ENCODE measurements at regions not wholly inside any gene's neighbourhood (a gene's known extent, or its start where the extent isn't known, plus 50 kb on each side); places are given as distances from the start of the nearest gene placed in this dataset.

DNA sequence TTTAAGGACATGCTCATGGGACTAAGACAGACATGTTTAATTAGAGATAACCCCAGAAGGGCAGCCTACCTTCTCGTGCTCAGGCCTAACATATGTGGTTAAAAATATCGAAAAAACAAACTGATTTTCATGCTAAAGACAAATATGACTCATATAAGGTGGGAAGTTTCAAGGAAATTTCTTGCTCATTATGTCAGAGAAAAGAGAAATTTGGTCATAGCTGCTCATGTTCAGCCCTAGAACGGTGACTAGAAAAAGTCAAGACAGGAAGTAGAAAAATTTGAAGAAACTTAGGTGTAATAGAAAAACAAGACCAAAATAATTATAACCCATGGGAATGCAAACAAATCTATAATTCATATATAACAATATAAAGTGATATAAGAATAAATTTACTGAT, 120.6 kb downstream of the PRDM9 start:
- H4K20me1 ChIP-seq (ENCODE audit: control insufficient read depth, extremely low read depth, insufficient read depth, low read length), result no peaks in the 10 kb centered on the region
- DNase-seq (ENCODE audit: low read depth in 2 of 2), result no peak
- no peaks in the 10 kb centered on the region for H3K4me1 ChIP-seq (ENCODE audit: control insufficient read depth, extremely low read depth, insufficient read depth, low read length)
- no peaks in the 10 kb centered on the region for H3K27me3 ChIP-seq (ENCODE audit: control insufficient read depth, insufficient read depth, low read length)
- no peak overlapping the region for H3K4me2 ChIP-seq (ENCODE audit: extremely low read depth, insufficient read depth, low read length)
- no peak overlapping the region for H3K4me3 ChIP-seq (replicated peaks in 1 of 4; ENCODE audit: control extremely low read depth in 1 of 4, insufficient read depth in 1 of 4, low read depth in 3 of 4, low read length in 4 of 4)
- TF ChIP-seq, protein P1, sequence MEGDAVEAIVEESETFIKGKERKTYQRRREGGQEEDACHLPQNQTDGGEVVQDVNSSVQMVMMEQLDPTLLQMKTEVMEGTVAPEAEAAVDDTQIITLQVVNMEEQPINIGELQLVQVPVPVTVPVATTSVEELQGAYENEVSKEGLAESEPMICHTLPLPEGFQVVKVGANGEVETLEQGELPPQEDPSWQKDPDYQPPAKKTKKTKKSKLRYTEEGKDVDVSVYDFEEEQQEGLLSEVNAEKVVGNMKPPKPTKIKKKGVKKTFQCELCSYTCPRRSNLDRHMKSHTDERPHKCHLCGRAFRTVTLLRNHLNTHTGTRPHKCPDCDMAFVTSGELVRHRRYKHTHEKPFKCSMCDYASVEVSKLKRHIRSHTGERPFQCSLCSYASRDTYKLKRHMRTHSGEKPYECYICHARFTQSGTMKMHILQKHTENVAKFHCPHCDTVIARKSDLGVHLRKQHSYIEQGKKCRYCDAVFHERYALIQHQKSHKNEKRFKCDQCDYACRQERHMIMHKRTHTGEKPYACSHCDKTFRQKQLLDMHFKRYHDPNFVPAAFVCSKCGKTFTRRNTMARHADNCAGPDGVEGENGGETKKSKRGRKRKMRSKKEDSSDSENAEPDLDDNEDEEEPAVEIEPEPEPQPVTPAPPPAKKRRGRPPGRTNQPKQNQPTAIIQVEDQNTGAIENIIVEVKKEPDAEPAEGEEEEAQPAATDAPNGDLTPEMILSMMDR (conservative IDR thresholded peaks at IDR 0.05 in 1 of 2, IDR thresholded peaks at IDR 0.05 in 1 of 2; ENCODE audit: low read depth in 1 of 2, low read length in 2 of 2), result no peak
- no peak for TF ChIP-seq EZH2 (IDR thresholded peaks at IDR 0.05; ENCODE audit: low read length, missing control alignments)
- H3K9me3 ChIP-seq (ENCODE audit: control insufficient read depth, insufficient read depth, low read depth, low read length), result no peaks in the 10 kb centered on the region
- H3K79me2 ChIP-seq (ENCODE audit: control insufficient read depth, insufficient read depth, low read length), result no peaks in the 10 kb centered on the region
- no peak overlapping the region for H3K9ac ChIP-seq (ENCODE audit: insufficient read depth, low read length)
- no peak overlapping the region for H3K27ac ChIP-seq (ENCODE audit: insufficient read depth, low read length)
- H3K36me3 ChIP-seq (ENCODE audit: control insufficient read depth, insufficient read depth, low read length), result no peaks in the 10 kb centered on the region
- H2AFZ ChIP-seq (ENCODE audit: low read length), result no peak overlapping the region

DNA sequence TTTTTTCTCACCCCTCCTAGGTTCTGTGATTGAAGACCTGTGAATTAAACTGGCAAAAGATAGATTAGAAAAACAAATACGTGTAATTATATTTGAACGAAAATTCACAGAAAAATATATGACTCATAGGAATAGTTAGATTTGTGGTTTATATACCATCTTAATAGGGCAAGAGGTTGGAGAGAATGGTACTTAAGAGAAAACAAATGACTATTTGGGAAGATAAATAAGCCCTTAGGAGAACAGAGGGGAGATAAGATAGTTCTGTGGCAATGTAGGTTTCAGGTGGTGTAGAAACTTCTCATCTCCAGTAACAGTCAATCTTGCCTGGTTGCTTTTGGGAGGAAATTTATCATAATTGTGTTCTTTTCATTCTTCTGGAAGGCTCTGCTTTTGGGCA, 122.0 kb downstream of the PRDM9 start:
- TF ChIP-seq EZH2 (IDR thresholded peaks at IDR 0.05; ENCODE audit: low read length, missing control alignments), result no peak
- TF ChIP-seq, protein P1 (conservative IDR thresholded peaks at IDR 0.05 in 1 of 2, IDR thresholded peaks at IDR 0.05 in 1 of 2; ENCODE audit: low read depth in 1 of 2, low read length in 2 of 2), result no peak
- DNase-seq (ENCODE audit: low read depth in 2 of 2), result no peak
- no peaks in the 10 kb centered on the region for H3K27me3 ChIP-seq (ENCODE audit: control insufficient read depth, insufficient read depth, low read length)
- no peaks in the 10 kb centered on the region for H3K9me3 ChIP-seq (ENCODE audit: control insufficient read depth, insufficient read depth, low read depth, low read length)
- no peak overlapping the region for H3K4me2 ChIP-seq (ENCODE audit: extremely low read depth, insufficient read depth, low read length)
- no peak overlapping the region for H3K27ac ChIP-seq (ENCODE audit: insufficient read depth, low read length)
- no peaks in the 10 kb centered on the region for H3K4me1 ChIP-seq (ENCODE audit: control insufficient read depth, extremely low read depth, insufficient read depth, low read length)
- H3K9ac ChIP-seq (ENCODE audit: insufficient read depth, low read length), result no peak overlapping the region
- no peaks in the 10 kb centered on the region for H3K79me2 ChIP-seq (ENCODE audit: control insufficient read depth, insufficient read depth, low read length)
- no peak overlapping the region for H2AFZ ChIP-seq (ENCODE audit: low read length)
- H3K36me3 ChIP-seq (ENCODE audit: control insufficient read depth, insufficient read depth, low read length), result no peaks in the 10 kb centered on the region
- no peaks in the 10 kb centered on the region for H4K20me1 ChIP-seq (ENCODE audit: control insufficient read depth, extremely low read depth, insufficient read depth, low read length)
- H3K4me3 ChIP-seq (replicated peaks in 1 of 4; ENCODE audit: control extremely low read depth in 1 of 4, insufficient read depth in 1 of 4, low read depth in 3 of 4, low read length in 4 of 4), result no peak overlapping the region

DNA sequence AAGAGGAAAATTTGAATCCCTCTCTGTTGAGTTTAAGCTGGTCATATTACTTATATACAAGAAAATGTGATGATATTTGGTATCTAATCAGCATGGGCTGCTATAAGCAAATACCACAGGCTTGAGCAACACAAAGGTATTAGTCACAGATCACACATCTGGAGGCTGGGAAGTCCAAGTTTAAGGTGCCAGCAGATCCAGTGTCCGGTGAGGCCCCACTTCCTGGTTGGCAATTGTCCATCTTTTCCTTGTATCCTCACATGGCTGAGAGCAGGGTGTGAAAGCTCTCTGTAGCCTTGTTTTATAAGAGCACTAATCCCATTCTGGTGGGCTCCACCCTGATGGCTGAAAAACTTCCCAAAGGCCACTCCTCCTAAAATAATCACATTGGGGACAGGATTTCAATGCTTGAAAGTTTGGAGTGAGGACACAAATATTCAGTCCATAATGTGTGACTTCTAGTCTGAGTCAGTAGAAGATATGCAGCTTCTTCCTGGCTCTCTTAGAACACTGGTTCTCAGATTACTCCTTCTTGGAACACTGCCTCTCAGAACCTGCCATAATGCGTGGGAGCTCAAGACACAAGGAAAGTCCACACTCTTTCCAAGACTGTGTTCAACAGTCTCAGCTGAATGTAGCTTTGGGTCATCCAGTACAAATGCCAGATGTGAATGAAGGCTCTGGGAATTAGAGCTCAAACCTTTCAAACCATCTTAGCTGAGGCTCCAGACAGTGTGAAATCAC, 124.1 kb downstream of the PRDM9 start:
- Histone ChIP-seq H3K9ac (ENCODE audit: insufficient read depth, low read length) (no peak overlapping the region), H2AFZ (ENCODE audit: low read length) (no peak overlapping the region), H4K20me1 (ENCODE audit: control insufficient read depth, extremely low read depth, insufficient read depth, low read length) (no peaks in the 10 kb centered on the region), H3K79me2 (ENCODE audit: control insufficient read depth, insufficient read depth, low read length) (no peaks in the 10 kb centered on the region), H3K4me3 (replicated peaks in 1 of 4; ENCODE audit: control extremely low read depth in 1 of 4, insufficient read depth in 1 of 4, low read depth in 3 of 4, low read length in 4 of 4) (no peak overlapping the region), H3K4me2 (ENCODE audit: extremely low read depth, insufficient read depth, low read length) (no peak overlapping the region), H3K36me3 (ENCODE audit: control insufficient read depth, insufficient read depth, low read length) (no peaks in the 10 kb centered on the region), H3K27me3 (ENCODE audit: control insufficient read depth, insufficient read depth, low read length) (no peaks in the 10 kb centered on the region), H3K27ac (ENCODE audit: insufficient read depth, low read length) (no peak overlapping the region), H3K9me3 (ENCODE audit: control insufficient read depth, insufficient read depth, low read depth, low read length) (no peaks in the 10 kb centered on the region), H3K4me1 (ENCODE audit: control insufficient read depth, extremely low read depth, insufficient read depth, low read length) (no peaks in the 10 kb centered on the region)
- peak; percentile 4 to 85 for DNase-seq (ENCODE audit: low read depth in 2 of 2)
- TF ChIP-seq EZH2 (IDR thresholded peaks at IDR 0.05; ENCODE audit: low read length, missing control alignments), result no peak

Data from fibroblast of lung (primary cell).